GM12872 (cell line): ENCODE measurements at regions not wholly inside any gene's neighbourhood (a gene's known extent, or its start where the extent isn't known, plus 50 kb on each side); places are given as distances from the start of the nearest gene placed in this dataset.

ENCODE experiments used
- CTCF ChIP-seq: IDR thresholded peaks from 3 replicates; pipeline ENCODE4 v1.5.1; 2011; ENCODE audit warnings: low read depth, mild to moderate bottlenecking, low read length, moderate library complexity; ENCODE audit not compliant: insufficient read depth

- TF ChIP-seq CTCF, result no peak
Measured at GRCh38 chr12:118581371-118581770, 205.0 kb downstream of the SUDS3 start.

GRCh38 chr12:118582863-118583262 is 206.5 kb downstream of the SUDS3 start:
- TF ChIP-seq CTCF, result no peak

GRCh38 chr12:118586433-118586832 is 210.1 kb downstream of the SUDS3 start:
- no peak for TF ChIP-seq CTCF

- TF ChIP-seq CTCF, result no peak
Measured at GRCh38 chr12:118589162-118589561, 212.8 kb downstream of the SUDS3 start.

GRCh38 chr12:118590406-118591150 is 214.2 kb downstream of the SUDS3 start:
- no peak for TF ChIP-seq CTCF

- no peak for TF ChIP-seq CTCF
Measured at GRCh38 chr12:118603610-118604361, 227.4 kb downstream of the SUDS3 start.

- TF ChIP-seq CTCF, result no peak
Measured at GRCh38 chr12:118606690-118607089, 230.3 kb downstream of the SUDS3 start.
